GM23338 (cell line): ENCODE measurements at regions not wholly inside any gene's neighbourhood (a gene's known extent, or its start where the extent isn't known, plus 50 kb on each side); places are given as distances from the start of the nearest gene placed in this dataset.

Experiments used
- ATAC-seq: fragments of 200-7000 bp; cut with Tn5 transposase; 3 replicates; pipeline ENCODE4 v1.9.1; 2020
- DNase-seq: peaks from one replicate; pipeline ENCODE4 v3.0.0-alpha.2; 2015; ENCODE audit warnings: low spot score
- H2AFZ ChIP-seq: fragments of 200-600 bp; sonication (generic); 2 replicates; pipeline ENCODE4 v1.8.0; 2016; ENCODE audit warnings: antibody characterized with exemption, mild to moderate bottlenecking, moderate library complexity
- H3F3A ChIP-seq: fragments of 200-600 bp; sonication (generic); replicated peaks from 2 replicates; pipeline ENCODE4 v1.8.0; 2017; ENCODE audit warnings: antibody characterized with exemption, mixed run types, low read depth
- H3K27ac ChIP-seq: fragments of 200-600 bp; sonication (generic); 2 replicates; pipeline ENCODE4 v1.6.1; 2016; ENCODE audit warnings: low read depth
- H3K27me3 ChIP-seq: fragments of 200-600 bp; sonication (generic); 2 replicates; pipeline ENCODE4 v1.8.0; 2016; ENCODE audit warnings: mild to moderate bottlenecking, mixed run types, moderate library complexity; ENCODE audit not compliant: insufficient read depth
- H3K36me3 ChIP-seq: fragments of 200-600 bp; sonication (generic); 2 replicates; pipeline ENCODE4 v1.8.0; 2016; ENCODE audit warnings: mild to moderate bottlenecking; ENCODE audit not compliant: insufficient read depth
- H3K4me1 ChIP-seq: fragments of 200-600 bp; sonication (generic); 2 replicates; pipeline ENCODE4 v1.8.0; 2016; ENCODE audit warnings: mild to moderate bottlenecking, moderate library complexity; ENCODE audit not compliant: insufficient read depth
- H3K4me2 ChIP-seq: fragments of 200-600 bp; sonication (generic); 2 replicates; pipeline ENCODE4 v1.7.1; 2017; ENCODE audit warnings: mixed run types
- H3K4me3 ChIP-seq: fragments of 200-600 bp; sonication (generic); 2 replicates; pipeline ENCODE4 v1.6.1; 2016; ENCODE audit warnings: mixed run types
- H3K79me2 ChIP-seq: fragments of 200-600 bp; sonication (generic); replicated peaks from 2 replicates; pipeline ENCODE4 v1.8.0; 2017; ENCODE audit warnings: mild to moderate bottlenecking; ENCODE audit not compliant: insufficient read depth
- H3K9me2 ChIP-seq: fragments of 200-600 bp; sonication (generic); 2 replicates; pipeline ENCODE4 v1.8.0; 2017; ENCODE audit not compliant: insufficient read depth
- H4K20me1 ChIP-seq: fragments of 200-600 bp; sonication (generic); replicated peaks from 2 replicates; pipeline ENCODE4 v1.8.0; 2017; ENCODE audit warnings: mild to moderate bottlenecking; ENCODE audit not compliant: insufficient read depth
- H3K27ac Mint-ChIP-seq: 2 replicates; pipeline ENCODE4 v1.8.0; 2020; ENCODE audit warnings: inconsistent platforms, mild to moderate bottlenecking, moderate library complexity, mixed read lengths
- H3K27me3 Mint-ChIP-seq: 3 replicates; pipeline ENCODE4 v1.8.0; 2022; ENCODE audit warnings: low read depth, mild to moderate bottlenecking, moderate library complexity, mixed read lengths, inconsistent platforms; ENCODE audit not compliant: insufficient read depth, poor library complexity
- H3K36me3 Mint-ChIP-seq: 3 replicates; pipeline ENCODE4 v1.8.0; 2021; ENCODE audit warnings: low read depth, mild to moderate bottlenecking, inconsistent platforms, moderate library complexity, mixed read lengths
- H3K4me1 Mint-ChIP-seq: 3 replicates; pipeline ENCODE4 v1.8.0; 2020; ENCODE audit warnings: mild to moderate bottlenecking, inconsistent platforms, mixed read lengths
- H3K4me3 Mint-ChIP-seq: 3 replicates; pipeline ENCODE4 v1.8.0; 2021; ENCODE audit warnings: moderate library complexity, mild to moderate bottlenecking, inconsistent platforms, mixed read lengths
- H3K9me3 Mint-ChIP-seq: 3 replicates; pipeline ENCODE4 v1.8.0; 2020; ENCODE audit warnings: moderate library complexity, mild to moderate bottlenecking, inconsistent platforms, mixed read lengths
- CREB1 ChIP-seq: fragments of 250-450 bp; sonication (Bioruptor Pico); IDR thresholded peaks from 2 replicates; pipeline ENCODE4 v1.5.0; 2020; ENCODE audit warnings: low read depth, mild to moderate bottlenecking, moderate library complexity
- ETS1 ChIP-seq: IDR thresholded peaks from 2 replicates; pipeline ENCODE4 v1.6.1; 2016; ENCODE audit warnings: antibody characterized with exemption
- EZH2phosphoT487 ChIP-seq: fragments of 200-600 bp; sonication (generic); IDR thresholded peaks from one replicate; pipeline ENCODE4 v1.8.1; 2018; ENCODE audit warnings: antibody characterized with exemption; ENCODE audit not compliant: unreplicated experiment
- NANOG ChIP-seq: IDR thresholded peaks from 2 replicates; pipeline ENCODE4 v1.6.1; 2016; ENCODE audit warnings: antibody characterized with exemption, borderline replicate concordance
- POLR2AphosphoS5 ChIP-seq: IDR thresholded peaks from 2 replicates; pipeline ENCODE4 v1.6.1; 2016; ENCODE audit warnings: antibody characterized with exemption, low read depth
- STAT1 ChIP-seq: IDR thresholded peaks from one replicate; pipeline ENCODE4 v1.6.1; 2016; ENCODE audit warnings: antibody characterized with exemption; ENCODE audit not compliant: unreplicated experiment
- ZNF331 ChIP-seq: fragments of 250-450 bp; sonication (Bioruptor Pico); IDR thresholded peaks from 2 replicates; pipeline ENCODE4 v1.5.0; 2020; ENCODE audit warnings: low read depth, mild to moderate bottlenecking, moderate library complexity
- ZNF462 ChIP-seq: fragments of 250-450 bp; sonication (Bioruptor Pico); IDR thresholded peaks from 2 replicates; pipeline ENCODE4 v1.5.0; 2020; ENCODE audit warnings: mild to moderate bottlenecking, moderate library complexity

GRCh38 chr14:32019276-32019675 lies 57.8 kb upstream of the ARHGAP5 start (continued):
- TF ChIP-seq ZNF462 (CRISPR knock-in tag) (no peak), EZH2phosphoT487 (no peak), ZNF331 (CRISPR knock-in tag) (no peak)

GRCh38 chr14:32020882-32021281 lies 56.2 kb upstream of the ARHGAP5 start:
- Histone ChIP-seq H4K20me1 (no peaks in the 10 kb centered on the region), H3F3A (no peaks in the 10 kb centered on the region), H3K4me1 (peaks cover 8% of the 10 kb centered on the region; the same call in 1 of the 2 replicates), H3K36me3 (no peaks in the 10 kb centered on the region; the same call in 1 of the 2 replicates), H3K4me2 (no peak overlapping the region), H3K27ac (no peak overlapping the region), H3K79me2 (no peaks in the 10 kb centered on the region), H3K4me3 (no peak overlapping the region), H3K9me2 (peaks cover 7% of the 10 kb centered on the region; the same call in 1 of the 2 replicates), H3K27me3 (no peaks in the 10 kb centered on the region), H2AFZ (peak overlapping the region; percentile 81)
- Mint-ChIP-seq H3K27me3 (peaks cover 1% of the 10 kb centered on the region), H3K9me3 (peaks cover 12% of the 10 kb centered on the region), H3K4me3 (no peak overlapping the region), H3K27ac (no peak overlapping the region), H3K36me3 (peaks cover 13% of the 10 kb centered on the region; the same call in 2 of the 3 replicates), H3K4me1 (0 out of 3 replicates have a peak, but pooled peaks cover 3% of the 10 kb centered on the region)
- DNase-seq (no peak), ATAC-seq (no peak)
- no peak for TF ChIP-seq ZNF331 (CRISPR knock-in tag)
- TF ChIP-seq CREB1 (CRISPR knock-in tag): no peak
- TF ChIP-seq ETS1: no peak
- no peak for TF ChIP-seq ZNF462 (CRISPR knock-in tag)
- TF ChIP-seq POLR2AphosphoS5: no peak
- TF ChIP-seq NANOG: no peak
- no peak for TF ChIP-seq STAT1
